ENCODE measurements at regions not wholly inside any gene's neighbourhood (a gene's known extent, or its start where the extent isn't known, plus 50 kb on each side); places are given as distances from the start of the nearest gene placed in this dataset.
"Not testable (repeated sequence)": the region's sequence is repeated elsewhere in the genome, so short reads cannot be mapped to it uniquely, and the experiment has no call there.

GRCh38 chr20:28619956-28620651, 2637.4 kb upstream of the DEFB115 start:
- TF ChIP-seq CTCF (IDR thresholded peaks at IDR 0.05; ENCODE audit: borderline replicate concordance, extremely low read depth, low read length, poor library complexity, severe bottlenecking); EZH2 (IDR thresholded peaks at IDR 0.05; ENCODE audit: borderline replicate concordance, low read depth, low read length, severe bottlenecking): not testable (repeated sequence)

Measured in DND-41 (cell line).